D721Med (cell line): ENCODE measurements at regions not wholly inside any gene's neighbourhood (a gene's known extent, or its start where the extent isn't known, plus 50 kb on each side); places are given as distances from the start of the nearest gene placed in this dataset.
A peak's percentile ranks its signal among the peaks of the same experiment; 100 is the strongest.

ENCODE experiments used
- DNase-seq: peaks from one replicate; pipeline ENCODE4 v3.0.0; 2011; ENCODE audit warnings: low spot score; ENCODE audit not compliant: insufficient read length
- FAIRE-seq: peaks from 2 replicates; lab custom pipeline; 2011; peaks lifted over from hg19 to GRCh38; lab: Jason Lieb, UNC
- TF ChIP-seq, protein P1 (sequence below): IDR thresholded peaks from 2 replicates; pipeline ENCODE4 v1.5.1; 2012; ENCODE audit warnings: mild to moderate bottlenecking, control low read depth; ENCODE audit not compliant: insufficient read depth; ENCODE audit errors: missing control alignments

DNA sequence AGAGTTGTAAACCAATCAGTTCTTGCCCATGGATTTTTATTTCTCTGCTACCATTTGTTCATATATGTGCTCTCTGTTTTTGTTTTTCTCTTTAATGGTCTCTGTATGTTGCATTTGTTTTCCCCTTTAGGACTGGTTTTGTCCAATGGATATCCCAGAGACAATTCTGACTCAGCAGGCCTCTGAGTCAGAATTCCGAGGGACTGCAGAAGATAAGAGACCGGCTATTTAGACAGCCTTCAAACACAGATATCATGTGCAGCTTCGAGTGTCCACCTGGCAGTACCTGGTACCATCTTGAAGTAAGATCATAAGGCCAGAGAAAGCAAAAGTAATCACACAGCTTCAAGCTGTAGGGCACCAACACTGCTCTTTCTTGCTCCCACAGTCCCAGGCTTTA lies 125.5 kb downstream of the ELOVL4 start:
- TF ChIP-seq, protein P1, sequence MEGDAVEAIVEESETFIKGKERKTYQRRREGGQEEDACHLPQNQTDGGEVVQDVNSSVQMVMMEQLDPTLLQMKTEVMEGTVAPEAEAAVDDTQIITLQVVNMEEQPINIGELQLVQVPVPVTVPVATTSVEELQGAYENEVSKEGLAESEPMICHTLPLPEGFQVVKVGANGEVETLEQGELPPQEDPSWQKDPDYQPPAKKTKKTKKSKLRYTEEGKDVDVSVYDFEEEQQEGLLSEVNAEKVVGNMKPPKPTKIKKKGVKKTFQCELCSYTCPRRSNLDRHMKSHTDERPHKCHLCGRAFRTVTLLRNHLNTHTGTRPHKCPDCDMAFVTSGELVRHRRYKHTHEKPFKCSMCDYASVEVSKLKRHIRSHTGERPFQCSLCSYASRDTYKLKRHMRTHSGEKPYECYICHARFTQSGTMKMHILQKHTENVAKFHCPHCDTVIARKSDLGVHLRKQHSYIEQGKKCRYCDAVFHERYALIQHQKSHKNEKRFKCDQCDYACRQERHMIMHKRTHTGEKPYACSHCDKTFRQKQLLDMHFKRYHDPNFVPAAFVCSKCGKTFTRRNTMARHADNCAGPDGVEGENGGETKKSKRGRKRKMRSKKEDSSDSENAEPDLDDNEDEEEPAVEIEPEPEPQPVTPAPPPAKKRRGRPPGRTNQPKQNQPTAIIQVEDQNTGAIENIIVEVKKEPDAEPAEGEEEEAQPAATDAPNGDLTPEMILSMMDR, result no peak
- DNase-seq (no peak), FAIRE-seq (no peak)

DNA sequence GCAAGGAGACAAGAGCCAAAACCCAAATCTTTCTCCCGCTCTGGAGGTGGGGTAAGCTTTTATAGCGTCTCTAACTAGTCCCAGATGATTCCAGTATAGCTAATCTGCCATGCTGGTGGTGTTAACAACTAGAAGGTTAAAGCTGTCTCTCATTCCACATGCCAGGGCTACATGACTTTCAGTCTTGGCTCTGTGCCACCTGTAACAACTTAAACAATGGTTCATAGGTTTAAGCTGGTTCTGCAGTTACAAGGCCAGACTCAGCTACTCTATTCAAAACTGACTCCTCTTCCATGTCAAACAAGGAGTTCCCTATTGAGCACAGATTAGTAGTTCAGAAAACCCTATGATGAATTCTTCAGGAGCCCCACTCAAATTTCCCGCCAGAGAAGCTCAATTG lies 128.9 kb downstream of the ELOVL4 start:
- DNase-seq (no peak), FAIRE-seq (no peak)
- TF ChIP-seq, protein P1, result no peak

DNA sequence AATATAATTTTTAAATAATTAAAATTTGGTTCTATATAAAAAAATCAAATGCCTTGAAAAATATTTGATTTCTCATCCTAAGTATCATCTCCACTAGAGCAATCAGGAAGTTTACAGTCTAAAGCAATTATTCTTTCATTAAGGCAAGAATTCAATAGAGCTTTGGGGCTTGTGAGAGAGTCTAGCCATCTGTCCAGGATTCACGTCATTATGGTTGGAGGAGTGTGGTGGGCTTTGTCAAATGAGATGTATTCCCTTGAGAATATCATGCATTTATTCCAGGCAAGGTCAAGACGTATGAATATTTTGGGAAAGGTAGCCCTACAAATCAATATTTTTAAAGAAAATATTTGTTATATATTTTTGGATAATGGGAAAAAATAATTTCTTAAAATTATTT lies 132.4 kb downstream of the ELOVL4 start:
- no peak for FAIRE-seq
- no peak for DNase-seq
- TF ChIP-seq, protein P1, result no peak

DNA sequence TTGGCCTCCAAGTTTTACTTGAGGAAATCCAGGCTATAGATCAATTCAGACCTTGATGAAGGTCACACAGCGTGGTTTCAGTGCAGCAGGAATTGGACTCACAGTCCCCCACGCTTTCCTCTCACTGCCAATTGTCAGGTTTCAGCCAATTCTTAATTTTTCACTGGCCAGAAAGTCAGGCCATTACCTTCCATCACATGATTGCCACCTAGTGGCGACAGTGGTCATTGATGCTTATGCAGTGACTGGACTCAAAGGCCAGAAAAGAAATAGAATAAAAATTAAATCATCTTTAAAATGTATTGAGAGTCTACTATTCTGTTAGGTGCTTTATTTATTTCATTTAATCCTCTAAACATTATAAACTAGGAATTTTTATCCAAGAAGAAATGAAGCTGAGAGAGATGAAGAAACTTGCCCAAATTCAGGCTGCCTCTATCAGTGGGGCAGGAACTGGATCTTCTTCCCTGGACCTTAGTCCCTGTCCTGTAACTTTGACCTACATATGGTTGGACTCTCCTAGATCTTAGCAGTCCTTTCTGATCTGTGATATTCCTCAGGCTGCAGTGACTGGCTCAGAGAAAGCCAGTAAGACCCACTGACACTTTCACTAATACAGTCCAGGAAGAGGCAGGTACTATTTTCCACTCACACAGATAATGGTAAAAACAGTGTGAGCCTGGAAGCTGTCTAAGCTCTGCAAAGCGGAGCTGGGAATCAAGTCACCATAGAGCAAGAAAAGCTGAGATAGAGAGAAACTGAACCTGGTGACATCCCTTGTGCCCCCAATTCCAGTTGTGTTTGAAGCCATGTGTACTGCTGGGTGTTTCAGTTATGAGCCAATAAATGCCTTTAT lies 133.3 kb downstream of the ELOVL4 start:
- no peak for DNase-seq
- TF ChIP-seq, protein P1, result peak; percentile 87
- peak; percentile 81 for FAIRE-seq

DNA sequence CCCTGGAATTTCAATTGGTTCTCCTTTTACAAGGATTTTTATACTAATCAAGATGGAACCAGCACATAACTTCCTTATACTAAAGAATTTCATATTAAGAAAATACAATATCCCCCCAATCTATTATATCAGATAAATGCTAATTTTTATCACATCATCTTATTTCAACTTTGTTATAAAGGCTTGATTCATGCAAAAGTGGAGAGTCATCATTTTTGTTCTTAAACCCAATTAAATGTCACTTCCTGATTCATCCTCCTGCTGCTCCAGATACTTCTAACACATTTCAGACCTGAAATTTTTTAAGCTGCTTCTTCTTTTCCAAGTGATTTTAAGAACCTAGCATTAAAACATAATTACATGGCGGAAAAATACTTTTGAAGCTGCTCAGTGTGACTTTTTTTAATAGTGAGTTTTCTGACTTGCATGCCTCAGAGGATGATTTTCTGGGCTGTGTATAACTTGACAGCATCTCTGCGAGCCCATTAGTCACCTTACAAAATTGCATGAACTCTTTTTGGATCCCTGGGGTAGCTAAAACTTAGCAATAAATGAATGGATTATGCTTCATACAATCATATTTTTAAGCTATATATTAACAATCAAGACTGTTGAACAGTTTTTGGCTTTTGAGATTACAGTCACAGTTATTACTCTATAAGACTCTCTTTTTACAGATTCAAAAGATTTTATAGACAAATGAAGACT lies 134.1 kb downstream of the ELOVL4 start:
- DNase-seq (no peak), FAIRE-seq (no peak)
- TF ChIP-seq, protein P1, result no peak

DNA sequence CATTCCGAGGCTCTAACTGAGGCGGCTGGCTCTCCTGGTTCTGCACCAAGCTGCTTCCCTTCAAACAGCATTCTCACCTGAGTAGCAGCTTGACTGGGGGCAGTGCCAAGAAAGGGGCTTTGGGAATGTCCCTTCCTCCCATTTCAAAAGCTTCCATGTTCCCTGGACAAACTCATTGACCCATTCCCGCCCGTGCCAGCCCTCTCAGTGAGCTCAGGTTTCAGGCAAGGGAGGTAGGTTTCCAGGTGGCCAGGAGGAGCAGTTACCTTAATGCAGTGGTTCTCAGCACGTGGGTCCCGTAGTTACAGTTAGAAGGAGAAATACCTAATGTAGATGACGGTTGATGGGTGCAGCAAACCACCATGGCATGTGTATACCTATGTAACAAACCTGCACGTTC lies 135.2 kb downstream of the ELOVL4 start:
- no peak for DNase-seq
- TF ChIP-seq, protein P1, result no peak

More for the DNA sequence above, 135.2 kb downstream of the ELOVL4 start:
- FAIRE-seq, result no peak
